Mucosa of descending colon (tissue), 3 donors: ENCODE measurements at regions not wholly inside any gene's neighbourhood (a gene's known extent, or its start where the extent isn't known, plus 50 kb on each side); places are given as distances from the start of the nearest gene placed in this dataset.

Experiments used
- ATAC-seq: fragments of 200-7000 bp; cut with Tn5 transposase; one replicate; pipeline ENCODE4 v1.9.1; 2020; ENCODE audit warnings: mild to moderate bottlenecking, moderate library complexity
- DNase-seq, 3 donors: peaks; one replicate each; pipeline ENCODE4 v3.0.0-alpha.2; 2020
- H3K36me3 ChIP-seq: fragments of 200-600 bp; one replicate; pipeline ENCODE4 v1.8.0; 2021; ENCODE audit warnings: low read depth, mild to moderate bottlenecking
- H3K4me1 ChIP-seq: fragments of 200-600 bp; one replicate; pipeline ENCODE4 v1.8.0; 2021; ENCODE audit warnings: low read depth, mild to moderate bottlenecking
- H3K4me3 ChIP-seq: fragments of 200-600 bp; one replicate; pipeline ENCODE4 v1.8.0; 2021; ENCODE audit warnings: mild to moderate bottlenecking
- H3K9me3 ChIP-seq: fragments of 200-600 bp; one replicate; pipeline ENCODE4 v1.8.0; 2021; ENCODE audit warnings: mild to moderate bottlenecking
- CTCF ChIP-seq: fragments of 200-600 bp; IDR thresholded peaks from one replicate; pipeline ENCODE4 v1.8.0; 2022; ENCODE audit warnings: antibody characterized with exemption, mild to moderate bottlenecking
- intact Hi-C, 2 donors: fragments of 100-400 bp; cut with DNase I in 1 of 2; cut with micrococcal nuclease in 1 of 2; formaldehyde crosslinking; loops; one replicate each; pipeline versions ENCODE4 v1.11.0 to v1.11.1; 2022; cut with DNase I, micrococcal nuclease
- donor health status: DM: no; HTN: no; CAD: no; lungs with moderate emphysema.
- donor health status: DM: no; HTN: no; CAD: no.
- donor health status: DM: no; HTN: yes; CAD: no.

DNA sequence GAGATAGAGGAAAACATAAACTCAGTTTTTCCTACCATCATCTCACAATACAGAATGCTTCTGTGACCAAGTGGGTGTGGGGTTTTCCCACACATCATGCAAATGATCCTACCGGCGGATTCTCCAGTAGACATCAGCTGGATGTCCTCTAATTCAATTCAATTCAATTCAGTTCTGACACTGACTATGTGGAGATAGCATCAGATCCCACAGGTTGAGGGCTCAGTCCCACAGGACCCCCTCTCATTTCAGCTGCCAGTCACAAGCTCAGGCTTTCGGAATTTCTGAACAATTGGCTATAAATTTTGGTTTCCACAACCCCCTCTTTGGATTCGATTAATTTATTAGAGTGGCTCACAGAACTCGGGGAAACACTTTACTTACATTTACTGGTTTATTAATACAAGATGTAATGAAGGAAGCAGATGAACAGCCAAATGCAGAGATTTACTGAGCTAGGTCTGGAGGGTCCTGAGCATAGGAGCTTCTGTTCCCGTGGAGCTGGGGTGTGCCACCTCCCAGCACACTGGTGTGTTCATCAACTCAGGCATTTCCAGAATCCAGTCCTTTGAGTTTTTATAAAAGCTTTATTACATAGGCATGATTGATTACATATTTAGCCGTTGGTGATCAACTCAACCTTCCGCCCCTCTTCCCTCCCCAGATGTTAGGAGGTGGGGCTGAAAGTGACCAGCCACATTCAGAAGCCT is 350.1 kb downstream of the MYCN start:
- DNase-seq: no peak
- intact Hi-C loops: no loop called here

DNA sequence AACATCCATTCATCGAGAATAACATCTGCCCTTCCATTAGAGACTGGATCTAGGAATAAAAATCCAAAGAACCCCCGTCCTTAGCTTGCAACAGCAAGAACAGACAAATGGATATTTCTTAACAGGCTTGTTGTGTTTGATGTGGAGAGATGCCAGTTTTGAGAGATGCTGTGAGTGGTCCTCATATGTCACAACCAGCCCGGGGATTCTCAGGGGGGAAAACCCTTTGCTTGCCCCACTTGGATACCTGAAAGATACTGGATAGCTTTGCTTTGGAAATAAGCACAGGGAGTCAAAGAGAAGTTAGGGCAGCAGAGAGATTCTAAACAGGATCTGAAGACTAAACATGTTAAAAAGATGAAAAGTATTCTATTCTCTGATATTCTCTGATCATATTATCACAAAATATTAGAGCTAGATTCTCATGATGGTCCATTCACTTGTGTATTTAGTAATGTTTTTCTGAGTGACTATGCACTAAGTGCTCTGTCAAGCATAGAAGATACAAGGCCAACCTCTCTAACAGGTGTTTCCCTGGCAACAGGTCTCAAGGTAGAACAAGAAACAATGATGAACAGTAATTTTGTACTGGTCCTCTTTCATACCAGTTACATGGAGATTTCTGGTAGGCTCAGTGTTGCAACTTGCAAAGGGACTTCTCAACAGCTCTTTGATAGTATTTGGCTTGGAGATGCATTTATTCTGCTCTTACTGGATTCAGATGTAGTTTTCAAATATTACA is 348.2 kb downstream of the MYCN start:
- Histone ChIP-seq H3K4me1 (no peaks in the 10 kb centered on the region), H3K36me3 (no peaks in the 10 kb centered on the region), H3K9me3 (no peaks in the 10 kb centered on the region), H3K4me3 (no peak overlapping the region)
- no peak for DNase-seq
- TF ChIP-seq CTCF: no peak
- intact Hi-C loops: loop anchor here (10.0 kb wide), 2 partner anchors 344 to 354 kb away; partner anchors contain the start of gene MYCN (in 1 of the 2)
- no peak for ATAC-seq

More for the DNA sequence above, 350.1 kb downstream of the MYCN start:
- no peaks in the 10 kb centered on the region for H3K4me1 ChIP-seq
- H3K36me3 ChIP-seq: no peaks in the 10 kb centered on the region
- H3K9me3 ChIP-seq: no peaks in the 10 kb centered on the region
- ATAC-seq: no peak
- TF ChIP-seq CTCF: no peak
- no peak overlapping the region for H3K4me3 ChIP-seq

DNA sequence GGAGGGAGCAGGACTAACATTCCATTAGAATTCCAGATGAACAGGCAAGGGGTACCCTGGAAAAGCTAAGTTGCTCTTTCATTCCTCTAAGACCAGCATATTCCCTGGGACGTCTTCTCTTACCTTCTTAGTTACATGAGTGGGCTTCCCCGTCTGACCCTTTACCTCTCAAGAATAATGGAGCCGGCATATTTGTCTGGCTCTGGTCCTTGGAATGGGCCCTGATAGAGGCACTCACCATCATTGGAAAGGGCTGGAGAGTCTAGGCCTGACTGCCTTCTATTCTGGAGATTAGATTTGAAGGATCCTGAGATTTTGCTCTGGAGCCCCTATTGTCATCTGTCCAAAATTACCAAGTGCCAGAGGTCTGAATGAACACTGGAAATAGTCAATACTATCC is 347.5 kb downstream of the MYCN start:
- H3K4me1 ChIP-seq: no peaks in the 10 kb centered on the region
- intact Hi-C loops: loop anchor here (10.0 kb wide), 2 partner anchors 343 to 353 kb away; partner anchors contain the start of gene MYCN (in 1 of the 2)
- no peaks in the 10 kb centered on the region for H3K9me3 ChIP-seq
- no peaks in the 10 kb centered on the region for H3K36me3 ChIP-seq
- H3K4me3 ChIP-seq: no peak overlapping the region
- no peak for TF ChIP-seq CTCF
- ATAC-seq (no peak), DNase-seq (no peak)

DNA sequence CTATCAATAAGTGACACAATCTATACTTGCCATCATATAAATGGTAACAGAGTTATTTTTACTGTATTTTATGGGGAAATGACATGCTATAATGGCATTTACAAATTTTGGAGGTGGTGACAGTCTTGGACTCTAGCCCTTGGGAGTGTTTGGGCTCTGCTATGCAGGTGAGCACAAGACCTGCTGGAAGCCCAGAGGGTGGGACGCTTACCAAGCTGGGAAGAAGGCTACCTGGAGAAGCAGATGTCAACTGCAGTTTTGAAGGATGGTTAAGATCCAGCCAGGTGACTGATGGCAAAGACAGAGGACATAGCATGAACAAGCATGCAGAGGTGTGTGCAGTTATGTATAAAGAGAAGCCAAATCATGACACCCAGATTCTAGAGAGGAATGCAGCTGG is 346.9 kb downstream of the MYCN start:
- intact Hi-C loops: loop anchor here (10.0 kb wide), 2 partner anchors 342 to 352 kb away; partner anchors contain the start of gene MYCN (in 1 of the 2)
- no peak for TF ChIP-seq CTCF
- Histone ChIP-seq H3K9me3 (no peaks in the 10 kb centered on the region), H3K36me3 (no peaks in the 10 kb centered on the region), H3K4me3 (no peak overlapping the region), H3K4me1 (no peaks in the 10 kb centered on the region)
- DNase-seq: no peak
- no peak for ATAC-seq

DNA sequence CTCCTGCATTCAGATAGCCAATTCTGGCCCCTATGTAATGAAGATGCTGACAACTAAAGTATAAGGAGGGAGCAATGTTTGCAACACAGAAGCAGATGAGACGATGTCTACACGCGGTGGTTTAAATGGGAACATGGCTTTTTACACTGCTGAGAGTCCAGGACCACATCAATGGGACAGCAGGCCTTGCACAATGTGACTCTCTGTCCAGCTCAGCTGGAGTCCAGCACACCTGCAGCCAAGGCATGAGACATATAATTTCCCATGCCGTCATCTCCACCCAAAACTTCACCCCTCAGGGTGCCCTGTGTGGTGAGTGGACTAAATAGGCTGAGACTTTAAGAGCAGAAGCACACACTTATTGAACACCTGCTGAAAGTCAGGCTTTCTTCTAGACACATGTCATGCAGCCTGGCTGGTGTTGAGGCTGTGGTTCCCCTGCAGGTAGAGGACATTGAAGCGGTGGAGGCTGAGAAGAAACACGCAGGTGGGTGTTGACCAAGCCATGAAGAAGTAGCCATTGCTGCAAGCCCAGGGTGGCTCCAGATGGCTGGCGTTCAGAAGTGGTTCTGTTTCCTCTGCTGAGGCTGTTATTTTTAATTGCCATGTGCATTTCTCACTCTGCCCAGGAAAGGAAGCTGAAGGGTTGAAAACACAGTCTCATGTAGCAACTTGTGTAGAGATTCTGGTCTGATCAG is 345.6 kb downstream of the MYCN start:
- DNase-seq: no peak
- no peaks in the 10 kb centered on the region for H3K4me1 ChIP-seq
- no peaks in the 10 kb centered on the region for H3K36me3 ChIP-seq
- intact Hi-C loops: loop anchor here (10.0 kb wide), 2 partner anchors 341 to 351 kb away; partner anchors contain the start of gene MYCN (in 1 of the 2)
- TF ChIP-seq CTCF: no peak
- H3K4me3 ChIP-seq: no peak overlapping the region
- no peaks in the 10 kb centered on the region for H3K9me3 ChIP-seq
- no peak for ATAC-seq
